Pancreas (tissue), 10 donors: ENCODE measurements at regions not wholly inside any gene's neighbourhood (a gene's known extent, or its start where the extent isn't known, plus 50 kb on each side); places are given as distances from the start of the nearest gene placed in this dataset.
A peak's percentile ranks its signal among the peaks of the same experiment; 100 is the strongest.
"Not testable (repeated sequence)": the region's sequence is repeated elsewhere in the genome, so short reads cannot be mapped to it uniquely, and the experiment has no call there.

Experiments used
- ATAC-seq, 4 donors: fragments of 200-7000 bp; cut with Tn5 transposase; one replicate each; pipeline versions ENCODE4 v1.8.0 to v1.9.1; 2020; ENCODE audit warnings: mild to moderate bottlenecking in 4 of 4, moderate library complexity in 4 of 4
- DNase-seq, 6 donors: peaks; one replicate each; pipeline ENCODE4 v3.0.0-alpha.2; 2020
- FAIRE-seq: peaks from 2 replicates; lab custom pipeline; 2012; peaks lifted over from hg19 to GRCh38; lab: Jason Lieb, UNC
- H3K27ac ChIP-seq, 4 donors: fragments of 200-600 bp; sonication (generic); 1 replicate in 3 of 4; 2 replicates in 1 of 4; pipeline versions ENCODE4 v1.5.0 to v1.8.0; 2020
- H3K27me3 ChIP-seq, 4 donors: fragments of 200-600 bp; one replicate each; pipeline ENCODE4 v1.8.0; 2021
- H3K36me3 ChIP-seq, 3 donors: fragments of 200-600 bp; sonication (generic) in 1 of 3; one replicate each; pipeline versions ENCODE4 v1.5.0 to v1.8.0; 2020 to 2021
- H3K4me1 ChIP-seq, 3 donors: fragments of 200-600 bp; one replicate each; pipeline ENCODE4 v1.8.0; 2021
- H3K4me3 ChIP-seq, 4 donors: fragments of 200-600 bp; sonication (generic) in 2 of 4; one replicate each; pipeline versions ENCODE4 v1.5.0 to v1.8.0; 2020 to 2021
- H3K9me3 ChIP-seq, 4 donors: fragments of 200-600 bp; one replicate each; pipeline ENCODE4 v1.8.0; 2021
- CTCF ChIP-seq, 4 donors: fragments of 200-600 bp; sonication (generic) in 3 of 4; IDR thresholded peaks; one replicate each; pipeline versions ENCODE4 v1.5.0 to v1.8.0; 2021; ENCODE audit warnings: antibody characterized with exemption in 4 of 4
- WGBS, 2 donors: extraction: QIAGEN DNeasy Blood & Tissue Kit; methylation state at CpG; one replicate each; pipeline ENCODE4 v1.1.7; 2013; 5-methylcytosine and 5-hydroxymethylcytosine counted together
- intact Hi-C, 3 donors: fragments of 100-400 bp; cut with DNase I; formaldehyde crosslinking; loops; one replicate each; pipeline versions ENCODE4 v1.11.1 to v1.14.2; 2022
- donor health status: healthy with polysubstance abuse.
- donor health status: DM: no; HTN: no; CAD: no; lungs with moderate emphysema.
- donor health status: DM: no; HTN: no; CAD: no.
- donor health status: control.
- donor health status: control.
- donor health status: Bipolar disorder and iron deficiency.
- donor health status: DM: yes; HTN: yes; CAD: no.
- donor health status: DM: no; HTN: no; CAD: no.
- donor health status: DM: no; HTN: no; CAD: no.
- donor health status: DM: yes; HTN: yes; CAD: no.

- 68 to 69% methylated on average over 9 of the region's 9 CpGs for WGBS, 2 donors
- H3K27me3 ChIP-seq: no peaks in the 10 kb centered on the region
- no peak overlapping the region for H3K4me3 ChIP-seq
- no peaks in the 10 kb centered on the region for H3K4me1 ChIP-seq
- intact Hi-C loops: no loop called here
- H3K36me3 ChIP-seq: no peaks in the 10 kb centered on the region
- ATAC-seq (no peak), FAIRE-seq (no peak), DNase-seq (no peak)
- no peak for TF ChIP-seq CTCF (IDR thresholded peaks at IDR 0.05)
- H3K27ac ChIP-seq: no peak overlapping the region
- no peaks in the 10 kb centered on the region for H3K9me3 ChIP-seq
Measured at GRCh38 chr12:11540615-11541310, 108.7 kb upstream of the ETV6 start.

GRCh38 chr12:11542599-11542998 lies 106.9 kb upstream of the ETV6 start:
- WGBS, 2 donors: 85 to 87% methylated on average over 3 of the region's 3 CpGs
- TF ChIP-seq CTCF (IDR thresholded peaks at IDR 0.05): no peak
- DNase-seq (no peak), ATAC-seq (no peak), FAIRE-seq (no peak)
- Histone ChIP-seq H3K4me1 (no peaks in the 10 kb centered on the region), H3K27me3 (no peaks in the 10 kb centered on the region), H3K4me3 (no peak overlapping the region), H3K9me3 (no peaks in the 10 kb centered on the region), H3K36me3 (no peaks in the 10 kb centered on the region), H3K27ac (no peak overlapping the region)
- intact Hi-C loops: no loop called here

GRCh38 chr12:11543457-11544158 lies 105.9 kb upstream of the ETV6 start:
- WGBS, 2 donors: 69 to 71% methylated on average over 7 of the region's 7 CpGs
- intact Hi-C loops: no loop called here
- ATAC-seq: peak in 1 of 4 donors; percentile 44

GRCh38 chr12:11545484-11546330 lies 103.8 kb upstream of the ETV6 start:
- no peak for TF ChIP-seq CTCF (IDR thresholded peaks at IDR 0.05)
- Histone ChIP-seq H3K27me3 (no peaks in the 10 kb centered on the region), H3K36me3 (no peaks in the 10 kb centered on the region), H3K4me1 (no peaks in the 10 kb centered on the region), H3K27ac (no peak overlapping the region), H3K9me3 (no peaks in the 10 kb centered on the region), H3K4me3 (no peak overlapping the region)
- FAIRE-seq (no peak), DNase-seq (no peak), ATAC-seq (no peak)
- intact Hi-C loops: no loop called here
- 61 to 68% methylated on average over 6 of the region's 6 CpGs for WGBS, 2 donors

More at GRCh38 chr12:11543457-11544158, 105.9 kb upstream of the ETV6 start:
- no peak overlapping the region for H3K4me3 ChIP-seq
- no peak for TF ChIP-seq CTCF (IDR thresholded peaks at IDR 0.05)
- no peaks in the 10 kb centered on the region for H3K9me3 ChIP-seq
- H3K27me3 ChIP-seq: no peaks in the 10 kb centered on the region
- no peak overlapping the region for H3K27ac ChIP-seq
- H3K4me1 ChIP-seq: no peaks in the 10 kb centered on the region
- no peaks in the 10 kb centered on the region for H3K36me3 ChIP-seq
- no peak for DNase-seq
- FAIRE-seq: no peak

GRCh38 chr12:11546582-11547270 lies 102.7 kb upstream of the ETV6 start:
- WGBS, 2 donors: 42 to 58% methylated on average over 10 to 14 of the region's 14 CpGs
- H3K4me3 ChIP-seq, H3K36me3 ChIP-seq, DNase-seq, FAIRE-seq, H3K27me3 ChIP-seq, H3K4me1 ChIP-seq, H3K9me3 ChIP-seq, H3K27ac ChIP-seq, intact Hi-C loops: not testable (repeated sequence)
- ATAC-seq: peak in 1 of 4 donors; percentile 50

GRCh38 chr12:11547271-11547646 lies 102.2 kb upstream of the ETV6 start:
- H3K27ac ChIP-seq, intact Hi-C loops, ATAC-seq, H3K4me1 ChIP-seq, H3K27me3 ChIP-seq, H3K36me3 ChIP-seq, H3K4me3 ChIP-seq, FAIRE-seq, H3K9me3 ChIP-seq: not testable (repeated sequence)
- WGBS, 2 donors: 93 to 94% methylated on average over 30 to 31 of the region's 31 CpGs
- DNase-seq: peak in 1 of 6 donors; percentile 59
